Stimulated activated CD4-positive, alpha-beta T cell treated with anti-CD3 and anti-CD28 coated beads, Interleukin-2, amount 100 ng/mL, for 24 hours (primary cell): ENCODE measurements at regions not wholly inside any gene's neighbourhood (a gene's known extent, or its start where the extent isn't known, plus 50 kb on each side); places are given as distances from the start of the nearest gene placed in this dataset.

Experiments
- DNase-seq, 2 donors: peaks; one replicate each; pipeline ENCODE4 v3.0.0-alpha.2; 2020

DNA sequence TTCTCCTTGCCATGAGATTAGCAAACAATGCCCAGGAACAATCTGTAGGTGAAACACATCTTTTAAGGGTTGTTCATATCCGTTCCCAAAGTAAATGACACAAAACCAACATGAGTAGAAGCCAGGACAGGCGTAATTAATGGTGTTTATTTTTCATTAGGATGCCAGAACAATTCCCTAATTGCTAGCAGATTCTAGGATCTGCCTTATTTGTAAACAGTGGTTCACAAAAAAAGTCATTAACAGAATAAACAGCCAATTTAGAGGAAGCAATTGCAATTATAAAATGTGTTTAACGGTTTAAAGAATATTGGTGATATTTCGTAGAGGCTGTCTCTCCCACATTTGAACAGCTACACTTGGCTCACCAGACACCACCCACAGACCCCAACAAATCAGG, 250.6 kb upstream of the GPR26 start:
- DNase-seq, result no peak

DNA sequence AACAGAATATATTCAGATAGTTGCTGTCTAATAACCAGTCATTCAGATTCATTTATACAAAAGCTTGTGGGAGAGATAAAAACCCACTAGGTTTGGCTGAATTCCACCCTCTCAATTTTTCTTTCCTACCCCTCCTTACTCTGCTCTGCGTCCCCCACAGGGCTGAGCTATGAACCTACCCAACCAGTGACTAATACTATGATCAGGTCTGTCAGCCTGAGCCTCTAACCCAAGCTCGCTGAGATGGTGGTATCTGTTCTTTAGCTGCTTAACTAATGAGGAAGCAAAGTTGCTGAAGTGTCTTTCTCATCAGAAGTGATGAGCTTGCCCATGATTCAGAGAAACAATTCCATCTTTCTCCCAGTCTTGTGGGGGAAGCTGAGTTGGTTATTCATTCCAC, 248.7 kb upstream of the GPR26 start:
- no peak for DNase-seq

DNA sequence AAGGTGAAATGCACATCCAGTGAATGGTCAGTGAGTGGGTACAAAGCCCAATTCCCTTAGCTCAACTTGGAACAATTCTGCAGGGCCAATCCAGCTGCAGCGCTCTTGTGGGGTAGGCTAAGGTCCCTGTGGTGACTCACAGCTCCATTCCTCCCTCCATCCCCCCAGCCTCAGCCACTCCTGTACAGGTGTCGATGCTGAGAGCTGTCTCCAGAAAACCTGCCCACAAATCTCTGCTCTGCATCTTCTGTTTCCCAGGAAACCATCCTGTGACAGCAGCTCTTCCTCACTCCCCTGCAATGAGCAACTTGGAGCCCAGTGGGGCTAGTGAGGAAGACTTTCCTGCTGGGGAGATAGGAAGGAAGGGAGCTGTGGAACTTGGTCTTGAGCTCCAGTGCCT, 244.7 kb upstream of the GPR26 start:
- DNase-seq, result no peak

DNA sequence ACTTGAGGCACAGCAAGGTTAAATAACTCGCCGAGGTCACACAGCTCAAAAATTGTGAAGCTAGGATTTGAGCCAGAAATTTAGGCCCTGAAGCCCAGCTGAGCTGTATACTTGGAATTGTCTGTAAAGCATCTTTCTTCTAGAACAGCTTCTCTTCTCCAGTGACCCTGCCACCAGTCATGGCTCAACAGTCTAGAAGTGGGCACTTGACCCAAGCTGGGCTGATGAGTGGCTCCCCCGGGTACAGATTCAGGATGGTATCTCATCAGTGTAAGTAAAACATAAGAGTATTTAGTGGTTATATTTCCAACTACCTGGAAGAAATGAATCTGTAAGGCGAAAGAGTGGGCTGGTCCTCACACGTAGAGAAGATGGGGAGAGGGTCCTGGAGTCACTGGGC, 243.9 kb upstream of the GPR26 start:
- no peak for DNase-seq

DNA sequence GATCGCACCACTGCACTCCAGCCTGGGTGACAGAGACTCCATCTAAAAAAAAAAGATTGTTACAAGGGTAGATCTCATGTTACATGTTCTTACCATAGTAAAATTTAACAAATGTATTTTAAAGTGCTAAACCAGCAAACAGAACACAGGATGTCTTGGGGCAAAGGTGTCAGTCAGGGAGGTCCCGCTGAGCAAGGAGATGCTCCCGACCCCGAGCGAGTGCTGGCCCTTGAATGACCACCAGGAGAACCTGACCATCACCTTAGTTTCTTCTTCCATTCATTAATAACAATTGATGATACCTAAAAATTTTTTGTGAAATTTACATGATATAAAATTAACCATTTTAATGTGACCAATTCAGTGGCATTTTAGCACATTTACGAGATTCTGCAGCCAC, 241.6 kb upstream of the GPR26 start:
- DNase-seq, result no peak

DNA sequence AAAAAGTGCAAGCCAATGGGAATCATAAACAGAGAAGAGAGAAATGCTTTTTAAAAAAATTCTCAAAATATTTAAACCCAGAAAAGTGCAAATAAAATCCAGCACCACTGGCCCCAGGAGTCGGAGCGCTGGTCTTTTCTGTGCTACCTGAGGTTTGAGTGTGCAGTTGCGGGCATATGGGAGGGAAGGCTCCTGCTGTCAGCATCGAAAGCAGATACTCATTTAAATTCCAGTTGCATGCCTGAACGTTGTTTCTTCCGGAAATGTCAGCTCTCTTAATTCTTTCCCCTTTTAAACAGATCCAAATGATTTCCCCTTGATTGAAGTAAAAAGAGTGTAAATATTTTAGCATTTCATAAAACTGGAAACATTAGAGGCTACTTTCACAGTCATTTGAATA, 240.5 kb upstream of the GPR26 start:
- no peak for DNase-seq

DNA sequence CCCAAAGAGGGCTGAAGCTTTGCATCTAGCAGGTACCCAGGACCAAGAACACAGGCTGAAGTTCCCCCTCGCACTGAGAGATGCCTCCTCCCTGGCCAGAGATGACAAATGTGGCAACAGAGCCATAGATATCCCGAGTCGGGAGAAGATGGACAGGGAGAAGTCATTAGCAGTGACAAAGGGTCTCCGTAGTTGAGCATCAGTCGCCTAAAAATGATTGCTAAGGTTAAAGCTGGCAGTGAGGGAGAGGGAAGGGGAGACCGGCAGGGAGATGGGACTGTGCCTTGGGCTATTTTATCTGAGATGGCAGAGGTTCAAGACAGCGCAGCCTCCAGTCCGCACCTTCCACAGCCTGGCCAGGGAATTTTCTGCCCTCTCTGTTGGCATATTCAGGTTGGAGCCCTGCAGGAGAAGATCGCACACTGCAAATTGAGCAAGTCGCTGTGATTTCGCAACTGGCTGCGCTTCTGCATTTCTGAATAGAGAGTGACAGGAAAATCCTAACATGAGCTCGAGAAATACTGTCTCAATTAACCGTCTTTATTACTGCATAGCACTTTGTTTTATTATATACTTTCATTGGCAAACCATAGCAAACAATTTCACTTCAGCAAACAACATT, 238.9 kb upstream of the GPR26 start:
- no peak for DNase-seq

DNA sequence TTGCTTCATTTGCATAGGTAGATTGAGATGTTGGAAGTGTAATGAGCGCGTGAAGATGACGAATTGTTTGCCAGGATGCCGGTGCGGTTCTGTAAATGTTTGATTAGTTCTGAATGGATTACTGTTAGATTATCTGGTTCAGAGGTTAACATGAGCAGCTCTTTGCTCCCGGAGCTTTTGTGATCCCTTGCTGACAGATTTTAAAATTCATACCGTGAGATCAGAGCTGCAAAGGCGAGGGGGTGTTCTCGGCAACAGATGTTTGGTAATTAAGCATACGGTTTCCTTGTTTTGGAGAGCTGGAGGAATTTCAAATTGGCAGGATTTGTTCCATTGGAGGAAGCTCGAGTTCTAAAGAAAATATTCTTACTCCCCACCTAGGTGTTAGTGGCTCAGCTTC, 237.8 kb upstream of the GPR26 start:
- DNase-seq, result no peak

DNA sequence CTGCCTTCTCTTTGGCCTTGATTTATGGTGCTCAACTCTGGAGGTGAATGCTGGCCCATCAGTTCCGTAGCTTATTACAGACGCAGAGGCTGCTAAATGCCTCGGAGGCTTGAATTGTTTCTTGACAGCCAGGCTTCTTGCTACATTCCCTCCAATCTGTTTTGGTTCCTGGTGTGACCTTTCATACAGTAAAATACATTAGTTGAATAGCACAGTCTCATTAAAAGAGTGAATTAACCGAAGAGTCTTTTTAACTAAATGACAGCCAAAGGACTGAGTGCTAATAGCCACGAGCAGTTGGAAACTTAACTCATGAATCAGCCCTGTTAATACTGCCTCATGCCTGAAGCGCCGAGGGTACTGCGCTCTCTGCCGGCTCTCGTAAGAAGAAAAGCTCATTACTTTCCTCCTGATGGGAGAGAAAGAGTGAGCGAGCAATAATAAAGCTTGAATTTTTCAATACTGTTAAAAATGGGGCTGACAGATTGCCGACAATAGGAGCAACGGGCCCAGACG, 236.4 kb upstream of the GPR26 start:
- DNase-seq, result no peak

DNA sequence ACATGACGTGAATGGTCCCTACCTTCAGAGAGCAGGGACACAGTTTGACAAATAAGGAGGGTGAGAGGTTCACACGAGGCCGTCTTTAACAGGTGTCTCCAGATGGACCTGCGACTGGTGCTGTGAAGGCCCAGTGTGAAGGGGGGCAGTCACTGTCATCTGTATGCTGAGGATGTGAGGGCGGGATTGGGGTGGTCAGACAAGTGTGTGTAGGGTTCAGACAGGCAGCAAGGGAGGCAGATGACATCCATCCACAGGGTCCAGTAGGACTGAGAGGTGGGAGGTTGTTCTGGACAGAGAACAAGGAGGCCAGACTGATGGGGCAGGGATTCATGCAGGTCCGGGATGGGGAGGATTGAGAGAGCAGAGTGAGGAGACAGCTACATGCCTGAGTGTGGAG, 232.6 kb upstream of the GPR26 start:
- no peak for DNase-seq

DNA sequence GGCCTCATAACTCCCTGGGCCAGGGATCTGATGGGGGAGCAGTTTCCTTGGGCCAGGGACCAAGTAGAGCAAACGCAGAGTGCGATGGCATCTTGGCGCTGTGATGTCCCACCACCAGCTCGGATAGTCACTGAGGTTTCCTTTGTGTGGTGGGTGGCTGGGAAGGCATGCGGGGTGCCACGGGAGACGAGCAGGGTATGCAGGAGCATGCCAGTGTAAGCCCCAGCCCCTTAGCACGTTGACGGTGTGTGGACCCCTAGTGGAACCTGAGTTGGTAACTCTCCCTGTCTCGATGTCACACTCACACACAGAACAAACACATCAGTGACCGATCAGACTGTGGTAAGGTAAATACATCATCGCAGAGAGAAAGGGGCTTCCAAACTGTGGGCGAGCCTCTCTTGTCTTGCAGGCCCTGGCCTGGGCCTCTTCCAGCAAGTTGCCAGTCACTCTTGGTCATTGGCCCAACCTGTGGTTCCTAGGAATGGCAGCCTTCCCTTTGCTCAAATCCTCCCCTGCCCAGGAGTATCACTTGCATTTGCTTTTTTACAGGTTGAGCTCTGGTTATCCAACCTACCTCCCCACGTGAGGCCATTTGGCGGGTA, 231.6 kb upstream of the GPR26 start:
- no peak for DNase-seq

DNA sequence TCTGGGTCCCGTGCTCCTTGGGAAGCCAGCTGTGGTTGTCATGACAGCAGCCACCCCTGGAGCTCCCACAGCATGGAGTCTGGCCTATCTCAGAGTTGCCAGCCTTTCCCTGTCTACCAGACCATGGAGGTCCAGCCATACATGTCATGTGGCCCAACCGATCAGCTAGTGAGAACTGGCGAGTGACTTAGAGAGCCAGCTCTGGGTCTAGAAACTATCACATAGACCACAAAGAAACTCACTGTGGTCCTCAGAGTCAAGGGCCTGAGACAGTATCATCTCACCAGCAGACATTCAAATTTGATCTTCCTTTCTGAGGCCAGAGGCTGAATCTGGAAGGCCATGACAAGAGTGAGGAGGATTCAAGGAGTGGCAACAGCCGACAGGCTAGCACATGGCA, 223.3 kb upstream of the GPR26 start:
- DNase-seq, result no peak

DNA sequence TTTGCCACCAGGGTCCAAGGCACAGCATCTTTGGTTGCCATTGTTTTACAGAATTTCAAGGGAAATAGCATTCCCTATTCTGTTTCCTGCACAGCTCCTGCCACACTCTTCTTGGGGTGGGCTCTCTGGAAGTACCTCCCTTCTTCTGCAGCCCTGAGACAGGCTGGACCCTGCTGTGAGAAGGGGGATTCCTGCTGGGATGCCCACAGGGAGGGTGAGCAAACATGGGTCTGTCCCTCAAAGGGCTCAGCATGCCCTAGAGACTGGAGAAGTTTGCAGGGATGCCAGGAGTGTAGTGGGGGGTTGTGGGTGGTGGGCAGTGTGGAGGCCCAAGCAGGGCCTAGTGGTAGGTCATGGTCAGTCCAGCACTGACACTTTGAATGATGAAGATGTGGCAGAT, 222.2 kb upstream of the GPR26 start:
- DNase-seq, result no peak

DNA sequence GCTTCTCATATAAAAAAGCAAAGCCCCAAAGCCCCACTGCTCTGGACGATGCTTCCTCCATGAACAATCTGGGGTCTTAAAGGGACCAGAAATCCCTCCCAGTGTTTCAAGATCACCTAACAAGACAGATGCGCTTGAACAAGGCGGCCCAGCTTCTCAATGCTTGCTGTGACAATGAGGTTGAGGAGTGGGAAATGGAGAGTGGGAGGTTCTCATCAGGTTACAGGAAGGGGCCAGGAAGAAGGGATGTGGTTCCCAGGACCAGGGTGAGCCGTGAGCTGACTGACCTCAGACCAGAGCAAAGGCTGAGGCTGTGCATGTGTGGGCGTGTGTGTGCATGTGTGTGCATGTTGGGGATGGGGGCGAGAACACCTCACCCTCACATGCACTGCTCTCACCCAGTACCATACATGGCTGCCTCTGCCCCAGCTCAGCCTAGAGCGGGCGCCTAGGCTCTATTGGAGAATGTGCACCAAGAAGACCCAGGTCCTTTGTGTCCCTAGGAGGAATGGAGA, 220.8 kb upstream of the GPR26 start:
- DNase-seq, result no peak

DNA sequence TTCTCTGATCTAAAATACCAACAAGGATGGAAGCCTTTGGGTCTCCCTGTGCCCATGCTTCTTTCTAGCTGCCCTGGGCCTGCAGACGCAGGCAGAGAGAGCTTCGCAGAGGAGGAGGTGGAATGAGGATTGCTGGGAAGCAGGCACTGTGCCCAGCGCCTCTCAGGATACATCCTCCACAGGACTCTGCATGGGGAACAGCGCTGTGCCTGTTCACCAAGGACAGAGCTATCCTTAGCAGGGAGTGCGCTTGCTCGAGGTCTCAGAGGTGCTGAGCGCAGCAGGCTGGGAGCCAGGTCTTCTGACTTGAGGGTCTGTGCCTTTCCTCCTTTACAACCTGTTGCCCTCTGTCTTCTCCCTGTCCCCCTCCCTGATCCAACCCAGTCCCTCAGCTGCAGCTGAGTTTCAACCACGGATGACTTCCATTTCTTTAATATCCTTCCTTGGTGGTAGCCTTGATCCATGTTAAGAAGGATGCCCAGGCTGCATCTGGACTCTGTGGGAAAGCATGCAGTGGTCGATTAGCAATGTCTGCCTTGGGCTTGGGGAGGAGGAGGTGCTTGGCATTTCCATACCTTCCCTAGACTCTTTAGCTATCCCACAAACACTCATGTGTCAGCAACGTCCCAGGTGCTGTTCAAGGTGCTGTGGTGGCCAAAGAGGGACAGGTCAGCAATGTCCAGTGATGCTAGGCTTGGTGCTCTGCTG, 219.6 kb upstream of the GPR26 start:
- no peak for DNase-seq

DNA sequence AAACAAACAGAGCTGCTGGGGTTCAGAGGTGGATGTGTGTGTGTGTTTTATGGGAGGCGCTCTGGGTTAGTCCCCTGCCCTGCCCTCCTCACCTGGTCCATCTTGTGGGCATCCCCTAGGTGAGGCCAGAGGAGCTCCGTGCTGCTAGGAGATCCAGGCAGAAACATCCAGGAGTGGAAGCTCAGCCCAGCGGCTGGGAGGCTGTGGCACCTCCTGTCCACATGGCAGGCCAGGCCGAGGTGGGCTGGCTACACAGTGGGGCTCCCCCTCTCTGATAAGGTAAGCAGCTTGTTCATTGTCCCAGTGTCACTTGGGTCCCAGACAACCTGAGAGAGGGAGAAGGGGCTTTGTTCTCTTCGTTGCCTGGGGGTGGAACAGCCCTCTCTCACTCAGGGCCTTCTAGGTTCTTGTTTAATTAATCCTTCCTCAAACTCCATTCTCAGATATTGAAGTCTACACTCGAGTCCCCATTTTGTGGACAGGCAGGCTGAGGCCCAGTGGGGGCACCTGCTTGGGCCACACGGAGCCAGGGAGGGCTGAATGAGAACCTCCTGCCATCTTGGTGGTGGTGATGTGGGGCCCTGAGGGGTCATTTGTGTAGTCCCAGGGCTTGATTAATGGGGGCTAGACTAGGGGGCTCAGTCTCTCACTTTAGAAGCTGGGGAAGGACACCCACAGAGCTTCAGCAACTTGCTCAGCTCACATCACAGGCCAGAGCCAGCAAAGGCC, 216.8 kb upstream of the GPR26 start:
- no peak for DNase-seq

DNA sequence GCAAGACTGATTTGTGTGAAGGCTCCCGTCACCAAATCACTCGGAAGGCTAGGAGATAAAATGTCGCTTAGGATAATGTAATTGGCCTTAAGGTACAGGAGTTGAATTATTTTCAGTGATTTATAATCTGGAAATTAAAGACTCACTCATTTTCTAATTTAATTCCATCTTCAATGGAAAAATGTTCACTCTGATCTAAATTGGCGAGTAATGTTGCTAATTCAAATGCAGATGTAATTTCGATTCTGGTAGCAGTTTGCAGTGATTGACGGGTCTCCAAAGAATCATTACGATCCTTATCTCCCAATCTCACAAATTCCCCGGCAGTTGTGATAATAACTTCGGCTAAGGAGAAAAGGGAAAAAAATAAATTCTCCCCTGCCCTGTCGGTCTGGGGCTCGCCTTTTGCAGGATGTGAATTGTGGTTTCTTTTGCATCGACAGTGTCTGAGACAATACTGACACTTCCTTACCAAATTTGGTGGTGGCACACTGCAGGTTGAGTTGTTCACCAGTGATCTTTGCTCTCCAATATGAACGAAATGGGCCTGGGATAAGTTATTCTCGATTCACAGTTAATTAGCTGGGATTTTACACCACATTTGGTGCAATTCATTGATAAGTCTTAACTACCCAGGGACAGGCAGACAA, 215.1 kb upstream of the GPR26 start:
- no peak for DNase-seq

DNA sequence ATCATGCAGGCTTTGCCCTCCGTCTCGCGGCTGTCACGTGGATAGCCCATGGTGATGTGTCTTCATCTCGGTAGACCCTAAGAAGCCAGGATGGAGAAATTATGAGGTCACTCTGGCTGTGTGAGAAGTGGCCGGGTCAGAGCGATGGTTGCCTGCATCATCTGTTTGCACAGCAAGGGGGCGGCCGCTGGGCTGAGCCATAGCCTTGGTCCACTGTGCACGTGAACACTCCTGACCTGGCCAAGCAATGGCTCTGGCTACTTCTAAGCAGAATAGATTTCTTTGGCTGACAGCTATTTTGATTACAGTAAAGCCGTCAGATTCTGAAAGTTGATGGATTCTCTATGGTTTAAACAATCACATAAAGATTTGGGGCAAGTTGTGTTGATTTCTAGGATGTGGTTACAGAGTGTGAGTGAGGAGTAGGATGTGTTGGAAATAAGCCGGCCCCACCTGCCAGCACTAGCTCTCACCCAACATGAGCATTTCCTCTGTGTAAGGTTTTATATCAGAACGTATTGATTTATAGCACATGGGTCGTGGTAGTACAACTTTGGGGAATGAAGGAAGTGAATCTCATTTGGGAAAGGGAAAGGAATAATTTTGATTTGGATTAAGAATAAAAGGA, 214.4 kb upstream of the GPR26 start:
- DNase-seq, result no peak

DNA sequence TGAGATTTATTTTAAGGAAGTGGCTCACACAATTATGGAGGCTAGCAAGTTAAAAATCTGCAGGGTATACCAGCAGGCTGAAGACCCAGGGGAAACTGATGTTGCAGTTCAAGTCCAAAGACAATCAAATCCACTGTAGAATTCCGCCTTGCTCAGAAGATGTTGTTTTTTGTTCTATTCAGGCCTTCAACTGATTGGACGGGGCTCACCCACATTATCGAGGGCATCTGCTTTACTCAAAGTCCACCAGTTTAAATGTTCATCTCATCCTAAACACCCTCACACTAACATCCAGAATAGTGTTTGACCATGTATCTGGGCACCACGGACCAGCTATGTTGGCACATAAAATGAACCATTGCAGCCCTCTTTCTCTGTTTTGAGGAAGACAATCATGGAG, 211.2 kb upstream of the GPR26 start:
- DNase-seq, result no peak

DNA sequence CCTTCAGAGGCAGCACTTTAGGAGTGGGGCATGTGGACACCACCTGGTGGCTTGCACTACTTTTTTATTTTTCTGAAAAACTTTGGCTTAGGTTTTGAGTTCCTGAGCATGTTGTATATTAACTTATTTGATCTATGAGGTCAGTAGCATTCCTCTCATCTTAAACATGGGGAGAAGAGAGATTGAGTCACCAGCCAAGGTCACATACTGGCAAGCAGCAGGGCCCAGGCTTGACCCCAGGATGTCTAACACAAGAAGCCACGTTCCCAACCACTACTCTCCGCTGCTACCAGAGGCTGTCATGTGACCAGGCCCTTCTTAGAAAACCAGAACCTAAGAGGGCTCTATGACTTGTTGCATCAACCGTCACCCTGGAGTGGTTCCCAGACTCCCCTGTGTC, 210.3 kb upstream of the GPR26 start:
- DNase-seq, result no peak

DNA sequence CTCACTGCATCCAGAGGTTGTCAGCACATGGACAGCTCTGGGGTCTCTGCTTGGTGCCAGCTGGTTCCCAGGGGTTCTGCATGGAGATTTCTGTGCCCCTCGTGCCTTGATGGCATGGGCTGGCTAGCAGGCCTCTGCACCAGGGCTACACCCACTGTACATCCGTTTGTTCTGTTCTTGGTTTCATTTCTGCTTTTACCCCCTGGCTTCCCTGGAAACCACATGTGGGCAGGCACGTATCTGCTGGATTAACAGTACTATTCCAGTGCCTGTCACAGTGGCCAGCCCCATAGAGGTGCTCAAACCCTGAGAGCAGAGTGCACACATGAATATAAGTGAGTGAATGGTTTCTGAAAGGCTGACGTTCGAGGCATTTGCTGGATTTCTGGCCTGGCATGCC, 207.2 kb upstream of the GPR26 start:
- no peak for DNase-seq

DNA sequence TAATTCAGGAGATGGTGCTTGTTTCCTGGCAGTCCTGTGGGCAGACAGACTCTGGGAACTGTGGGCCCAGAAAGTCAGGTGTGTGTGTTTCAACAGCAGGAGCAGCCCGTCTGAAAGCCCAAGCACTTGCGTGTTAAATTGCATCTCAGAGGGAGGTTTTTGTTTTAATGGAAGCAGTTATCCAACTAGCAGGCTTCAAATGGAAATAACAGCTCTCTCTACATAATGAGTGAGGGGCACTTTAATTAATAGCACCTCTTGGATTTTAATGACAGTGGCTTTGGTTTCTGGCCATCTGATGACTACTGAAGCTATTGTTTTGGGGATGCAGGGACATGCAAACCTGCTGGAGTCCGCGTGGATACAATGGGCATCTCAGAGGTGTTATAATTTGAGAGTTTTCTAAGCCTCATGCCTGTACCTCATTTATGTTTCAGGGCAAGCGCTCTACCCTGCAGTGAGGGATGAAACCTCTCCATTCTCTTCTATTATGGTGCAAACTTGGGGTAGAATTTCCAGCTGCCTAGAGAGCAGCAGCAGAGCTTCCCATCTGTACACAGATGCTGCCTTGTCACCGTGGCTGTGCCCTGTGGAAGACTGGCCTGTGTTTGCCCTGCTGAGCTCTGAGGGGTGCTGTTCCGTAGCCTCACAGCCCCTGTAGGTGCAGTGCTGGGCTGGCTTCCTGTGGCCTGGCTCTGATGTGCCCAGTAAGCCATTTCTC, 206.6 kb upstream of the GPR26 start:
- DNase-seq, result no peak
